ENCODE measurements at regions not wholly inside any gene's neighbourhood (a gene's known extent, or its start where the extent isn't known, plus 50 kb on each side); places are given as distances from the start of the nearest gene placed in this dataset.

GRCh38 chr14:105897725-105898113, 371.3 kb downstream of the TMEM121 start:
- no peak for DNase-seq
- no peak for TF ChIP-seq POLR2A (IDR thresholded peaks at IDR 0.05)
- no peak for TF ChIP-seq CTCF (IDR thresholded peaks at IDR 0.05)
- 83 to 87% methylated on average over 6 to 7 of the region's 7 CpGs for WGBS, 2 donors
- H3K27me3 ChIP-seq = no peaks in the 10 kb centered on the region
- no peaks in the 10 kb centered on the region for H3K9me3 ChIP-seq
- H3K4me1 ChIP-seq = no peaks in the 10 kb centered on the region
- no peak overlapping the region for H3K27ac ChIP-seq
- H3K36me3 ChIP-seq (ENCODE audit: low read depth, missing control alignments) = no peaks in the 10 kb centered on the region
- intact Hi-C loops (cut with DNase I; ENCODE audit: low total_unique reads) = no loop called here
- H3K4me3 ChIP-seq = no peak overlapping the region

- no peak overlapping the region for H3K27ac ChIP-seq
- no peaks in the 10 kb centered on the region for H3K36me3 ChIP-seq (ENCODE audit: low read depth, missing control alignments)
- no peaks in the 10 kb centered on the region for H3K9me3 ChIP-seq
- H3K4me1 ChIP-seq = no peaks in the 10 kb centered on the region
- no peak for DNase-seq
- no peak for TF ChIP-seq POLR2A (IDR thresholded peaks at IDR 0.05)
- no peak for TF ChIP-seq CTCF (IDR thresholded peaks at IDR 0.05)
- no peak overlapping the region for H3K4me3 ChIP-seq
- 82 to 87% methylated on average over 5 to 11 of the region's 11 CpGs for WGBS, 2 donors
- no peaks in the 10 kb centered on the region for H3K27me3 ChIP-seq
- intact Hi-C loops (cut with DNase I; ENCODE audit: low total_unique reads) = no loop called here
These were observed 372.2 kb downstream of the TMEM121 start for GRCh38 chr14:105898482-105899010.

GRCh38 chr14:105899071-105899641, 372.8 kb downstream of the TMEM121 start:
- Histone ChIP-seq H3K4me3 (no peak overlapping the region), H3K27me3 (no peaks in the 10 kb centered on the region), H3K9me3 (no peaks in the 10 kb centered on the region), H3K36me3 (ENCODE audit: low read depth, missing control alignments) (no peaks in the 10 kb centered on the region), H3K4me1 (no peaks in the 10 kb centered on the region), H3K27ac (no peak overlapping the region)
- TF ChIP-seq POLR2A (IDR thresholded peaks at IDR 0.05) (no peak), CTCF (IDR thresholded peaks at IDR 0.05) (no peak)
- intact Hi-C loops (cut with DNase I; ENCODE audit: low total_unique reads) = no loop called here
- 58 to 80% methylated on average over 5 to 9 of the region's 9 CpGs for WGBS, 2 donors
- DNase-seq = no peak

GRCh38 chr14:105899657-105900397, 373.4 kb downstream of the TMEM121 start:
- Histone ChIP-seq H3K36me3 (ENCODE audit: low read depth, missing control alignments) (no peaks in the 10 kb centered on the region), H3K27ac (no peak overlapping the region), H3K4me3 (no peak overlapping the region), H3K4me1 (no peaks in the 10 kb centered on the region), H3K27me3 (no peaks in the 10 kb centered on the region), H3K9me3 (no peaks in the 10 kb centered on the region)
- 83% methylated on average over 11 of the region's 11 CpGs; no CpG with 5 or more reads in 1 of the 2 donors for WGBS, 2 donors
- no peak for DNase-seq
- intact Hi-C loops (cut with DNase I; ENCODE audit: low total_unique reads) = no loop called here
- TF ChIP-seq CTCF (IDR thresholded peaks at IDR 0.05) (no peak), POLR2A (IDR thresholded peaks at IDR 0.05) (no peak)

Data from testis (tissue), 2 donors.